MM.1S (cell line): ENCODE measurements at regions not wholly inside any gene's neighbourhood (a gene's known extent, or its start where the extent isn't known, plus 50 kb on each side); places are given as distances from the start of the nearest gene placed in this dataset.
A peak's percentile ranks its signal among the peaks of the same experiment; 100 is the strongest.

Experiments used
- DNase-seq: peaks from one replicate; pipeline ENCODE4 v3.0.0-alpha.2; 2015
- H2AFZ ChIP-seq: fragments of 300-600 bp; sonication (generic); 2 replicates; pipeline ENCODE4 v1.6.0; 2016; ENCODE audit warnings: antibody characterized with exemption, low read length
- H3F3A ChIP-seq: fragments of 300-600 bp; sonication (generic); 2 replicates; pipeline ENCODE4 v1.6.1; 2016; ENCODE audit warnings: mild to moderate bottlenecking, antibody characterized with exemption, low read length, moderate library complexity, mixed read lengths; ENCODE audit not compliant: insufficient read depth
- H3K27ac ChIP-seq: fragments of 300-600 bp; sonication (generic); 2 replicates; pipeline ENCODE4 v1.5.1; 2016; ENCODE audit warnings: mild to moderate bottlenecking, low read length
- H3K27me3 ChIP-seq: fragments of 300-600 bp; sonication (generic); replicated peaks from 2 replicates; pipeline ENCODE4 v1.6.0; 2016; ENCODE audit warnings: low read length; ENCODE audit not compliant: insufficient read depth
- H3K36me3 ChIP-seq: fragments of 300-600 bp; sonication (generic); replicated peaks from 2 replicates; pipeline ENCODE4 v1.6.1; 2016; ENCODE audit warnings: mild to moderate bottlenecking, low read length, mixed read lengths; ENCODE audit not compliant: insufficient read depth
- H3K4me1 ChIP-seq: fragments of 300-600 bp; sonication (generic); 2 replicates; pipeline ENCODE4 v1.6.1; 2016; ENCODE audit warnings: low read length, mixed read lengths
- H3K4me2 ChIP-seq: fragments of 300-600 bp; sonication (generic); 2 replicates; pipeline ENCODE4 v1.6.0; 2016; ENCODE audit warnings: low read depth, low read length
- H3K4me3 ChIP-seq: fragments of 300-600 bp; sonication (generic); 2 replicates; pipeline ENCODE4 v1.5.1; 2016; ENCODE audit warnings: low read length, mixed read lengths
- H3K79me2 ChIP-seq: fragments of 300-600 bp; sonication (generic); 2 replicates; pipeline ENCODE4 v1.6.1; 2016; ENCODE audit warnings: mixed run types, low read length, mixed read lengths
- H3K9ac ChIP-seq: fragments of 300-600 bp; sonication (generic); 2 replicates; pipeline ENCODE4 v1.6.1; 2016; ENCODE audit warnings: low read length, mixed read lengths
- H3K9me2 ChIP-seq: fragments of 300-600 bp; sonication (generic); replicated peaks from 2 replicates; pipeline ENCODE4 v1.6.1; 2016; ENCODE audit warnings: mild to moderate bottlenecking, low read length, mixed read lengths; ENCODE audit not compliant: insufficient read depth
- H3K9me3 ChIP-seq: fragments of 300-600 bp; sonication (generic); replicated peaks from 2 replicates; pipeline ENCODE4 v1.6.1; 2016; ENCODE audit warnings: mild to moderate bottlenecking, low read length, mixed read lengths; ENCODE audit not compliant: insufficient read depth
- H4K20me1 ChIP-seq: fragments of 300-600 bp; sonication (generic); 2 replicates; pipeline ENCODE4 v1.6.1; 2016; ENCODE audit warnings: mild to moderate bottlenecking, low read length, moderate library complexity, mixed read lengths; ENCODE audit not compliant: insufficient read depth
- EZH2 ChIP-seq: fragments of 300-600 bp; sonication (generic); optimal IDR thresholded peaks from 2 replicates; pipeline ENCODE3; 2017; ENCODE audit warnings: low read depth, mild to moderate bottlenecking, antibody characterized with exemption, low read length, mixed read lengths
- EZH2phosphoT487 ChIP-seq: fragments of 300-600 bp; sonication (generic); IDR thresholded peaks from 2 replicates; pipeline ENCODE4 v1.6.1; 2018; ENCODE audit warnings: antibody characterized with exemption, low read length
- TF ChIP-seq, protein P1 (sequence below): fragments of 300-600 bp; sonication (generic); IDR thresholded peaks from 2 replicates; pipeline ENCODE4 v1.5.1; 2016; ENCODE audit warnings: antibody characterized with exemption, low read length, mixed read lengths

DNA sequence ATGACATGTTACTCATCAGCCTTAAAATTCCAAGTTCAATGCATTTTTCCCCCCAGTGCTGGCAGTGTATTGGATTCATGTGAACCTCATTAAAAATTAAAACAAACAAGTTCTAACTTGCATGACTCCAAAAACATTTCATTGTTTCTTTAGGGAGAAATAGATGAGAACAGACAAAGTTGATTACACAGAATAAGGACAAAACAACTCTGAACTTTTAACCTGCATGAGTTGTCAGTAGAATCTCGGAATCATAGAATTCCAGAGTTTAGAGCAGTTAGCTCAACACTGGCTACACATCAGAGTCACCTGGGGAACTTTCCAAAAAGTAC lies 127.5 kb downstream of the TMX1 start:
- H3K4me1 ChIP-seq = no peaks in the 10 kb centered on the region
- H3K4me2 ChIP-seq = no peak overlapping the region
- H3K9me3 ChIP-seq = no peaks in the 10 kb centered on the region
- no peak for DNase-seq
- H3K79me2 ChIP-seq = no peaks in the 10 kb centered on the region
- H3K36me3 ChIP-seq = no peaks in the 10 kb centered on the region
- no peak overlapping the region for H3K9ac ChIP-seq
- H3K27me3 ChIP-seq = no peaks in the 10 kb centered on the region
- no peaks in the 10 kb centered on the region for H4K20me1 ChIP-seq
- no peak overlapping the region for H3K4me3 ChIP-seq
- TF ChIP-seq, protein P1, sequence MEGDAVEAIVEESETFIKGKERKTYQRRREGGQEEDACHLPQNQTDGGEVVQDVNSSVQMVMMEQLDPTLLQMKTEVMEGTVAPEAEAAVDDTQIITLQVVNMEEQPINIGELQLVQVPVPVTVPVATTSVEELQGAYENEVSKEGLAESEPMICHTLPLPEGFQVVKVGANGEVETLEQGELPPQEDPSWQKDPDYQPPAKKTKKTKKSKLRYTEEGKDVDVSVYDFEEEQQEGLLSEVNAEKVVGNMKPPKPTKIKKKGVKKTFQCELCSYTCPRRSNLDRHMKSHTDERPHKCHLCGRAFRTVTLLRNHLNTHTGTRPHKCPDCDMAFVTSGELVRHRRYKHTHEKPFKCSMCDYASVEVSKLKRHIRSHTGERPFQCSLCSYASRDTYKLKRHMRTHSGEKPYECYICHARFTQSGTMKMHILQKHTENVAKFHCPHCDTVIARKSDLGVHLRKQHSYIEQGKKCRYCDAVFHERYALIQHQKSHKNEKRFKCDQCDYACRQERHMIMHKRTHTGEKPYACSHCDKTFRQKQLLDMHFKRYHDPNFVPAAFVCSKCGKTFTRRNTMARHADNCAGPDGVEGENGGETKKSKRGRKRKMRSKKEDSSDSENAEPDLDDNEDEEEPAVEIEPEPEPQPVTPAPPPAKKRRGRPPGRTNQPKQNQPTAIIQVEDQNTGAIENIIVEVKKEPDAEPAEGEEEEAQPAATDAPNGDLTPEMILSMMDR = no peak
- TF ChIP-seq EZH2 = no peak
- no peak for TF ChIP-seq EZH2phosphoT487
- no peak overlapping the region for H2AFZ ChIP-seq
- H3K27ac ChIP-seq = no peak overlapping the region
- no peaks in the 10 kb centered on the region for H3F3A ChIP-seq
- no peaks in the 10 kb centered on the region for H3K9me2 ChIP-seq

DNA sequence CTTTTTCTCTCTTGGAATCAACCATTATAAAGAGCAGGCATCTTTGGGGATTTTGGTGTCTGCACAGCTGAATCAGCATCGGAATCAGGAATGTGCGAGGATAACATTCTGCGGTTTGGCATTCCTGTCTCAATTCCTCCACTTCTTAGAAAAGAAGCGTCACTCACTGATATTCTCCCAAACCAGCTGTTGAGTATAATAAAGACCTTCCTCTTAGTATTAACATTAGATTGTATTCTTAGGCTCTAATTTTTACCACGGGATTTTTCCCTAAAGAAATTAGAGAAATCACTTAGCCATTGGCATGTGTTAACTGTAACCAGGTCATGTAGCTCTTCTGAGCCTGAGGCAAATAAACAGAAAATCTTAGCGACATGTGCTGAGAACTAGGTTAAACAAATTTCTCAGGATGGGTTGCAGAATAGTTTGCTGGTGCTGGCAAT lies 128.7 kb downstream of the TMX1 start:
- Histone ChIP-seq H3K9me2 (no peaks in the 10 kb centered on the region), H3K4me2 (no peak overlapping the region), H4K20me1 (no peaks in the 10 kb centered on the region), H3K9ac (no peak overlapping the region), H3K9me3 (no peaks in the 10 kb centered on the region), H3F3A (no peaks in the 10 kb centered on the region), H3K79me2 (no peaks in the 10 kb centered on the region), H3K27ac (no peak overlapping the region), H2AFZ (no peak overlapping the region), H3K4me3 (no peak overlapping the region), H3K36me3 (no peaks in the 10 kb centered on the region), H3K4me1 (no peaks in the 10 kb centered on the region), H3K27me3 (no peaks in the 10 kb centered on the region)
- DNase-seq = no peak
- TF ChIP-seq EZH2 = no peak
- TF ChIP-seq, protein P1 = no peak
- no peak for TF ChIP-seq EZH2phosphoT487

DNA sequence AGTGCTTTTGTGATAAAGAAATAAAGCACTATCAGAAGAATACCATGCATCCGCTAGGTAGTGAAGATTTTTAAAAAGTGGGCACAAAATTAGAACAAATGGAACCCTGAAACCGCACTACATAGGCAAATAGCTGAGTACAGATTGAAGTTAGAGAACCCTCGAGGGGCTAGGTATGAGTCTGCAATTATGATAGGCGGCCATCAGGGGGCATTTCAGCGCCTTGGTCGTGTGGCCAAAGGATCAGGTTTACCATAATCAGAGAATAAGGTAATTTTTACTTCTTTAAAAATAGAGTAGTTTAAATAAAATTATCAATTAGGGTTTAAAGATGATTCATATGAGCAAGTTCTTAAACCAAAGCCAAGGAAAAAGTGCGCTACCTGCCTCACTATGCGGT lies 129.8 kb downstream of the TMX1 start:
- peak; percentile 10 for DNase-seq
- Histone ChIP-seq H2AFZ (no peak overlapping the region), H3K27me3 (no peaks in the 10 kb centered on the region), H3K36me3 (no peaks in the 10 kb centered on the region), H4K20me1 (no peaks in the 10 kb centered on the region), H3K4me1 (no peaks in the 10 kb centered on the region), H3K79me2 (no peaks in the 10 kb centered on the region), H3K9me3 (no peaks in the 10 kb centered on the region), H3K4me2 (no peak overlapping the region), H3K9ac (no peak overlapping the region), H3K9me2 (no peaks in the 10 kb centered on the region), H3F3A (no peaks in the 10 kb centered on the region), H3K27ac (no peak overlapping the region), H3K4me3 (no peak overlapping the region)
- TF ChIP-seq, protein P1 = peak; percentile 46
- no peak for TF ChIP-seq EZH2
